Progenitor cell of endocrine pancreas (in vitro differentiated cells): ENCODE measurements at regions not wholly inside any gene's neighbourhood (a gene's known extent, or its start where the extent isn't known, plus 50 kb on each side); places are given as distances from the start of the nearest gene placed in this dataset.
A peak's percentile ranks its signal among the peaks of the same experiment; 100 is the strongest.

Experiments
- DNase-seq: peaks from one replicate; pipeline ENCODE4 v3.0.0; 2021; ENCODE audit warnings: low spot score; ENCODE audit not compliant: unreplicated experiment
- H3K27ac Mint-ChIP-seq: 2 replicates; pipeline ENCODE4 v1.8.0; 2021; ENCODE audit warnings: mild to moderate bottlenecking, moderate library complexity, mixed read lengths
- H3K27me3 Mint-ChIP-seq: 2 replicates; pipeline ENCODE4 v1.8.0; 2021; ENCODE audit warnings: mixed read lengths
- H3K36me3 Mint-ChIP-seq: 2 replicates; pipeline ENCODE4 v1.8.0; 2022; ENCODE audit warnings: mixed read lengths; ENCODE audit not compliant: insufficient read depth
- H3K4me1 Mint-ChIP-seq: 2 replicates; pipeline ENCODE4 v1.8.0; 2021; ENCODE audit warnings: low read depth, mixed read lengths
- H3K4me3 Mint-ChIP-seq: 2 replicates; pipeline ENCODE4 v1.8.0; 2021; ENCODE audit warnings: low read depth, mild to moderate bottlenecking, moderate library complexity, mixed read lengths
- H3K9me3 Mint-ChIP-seq: 2 replicates; pipeline ENCODE4 v1.8.0; 2021; ENCODE audit warnings: low read depth, mixed read lengths
- CTCF ChIP-seq: fragments of 200-600 bp; sonication (generic); IDR thresholded peaks from one replicate; pipeline ENCODE4 v1.5.0; 2021; ENCODE audit warnings: antibody characterized with exemption, mild to moderate bottlenecking; ENCODE audit not compliant: unreplicated experiment

- H3K27ac Mint-ChIP-seq: no peak overlapping the region
- H3K27me3 Mint-ChIP-seq: peaks cover 11% of the 10 kb centered on the region
- peaks cover 17% of the 10 kb centered on the region for H3K4me1 Mint-ChIP-seq
- H3K36me3 Mint-ChIP-seq: no peaks in the 10 kb centered on the region
- peaks cover 6% of the 10 kb centered on the region for H3K9me3 Mint-ChIP-seq
- TF ChIP-seq CTCF: no peak
- no peak for DNase-seq
- H3K4me3 Mint-ChIP-seq: no peak overlapping the region
These were observed 74.7 kb upstream of the ITPRID1 start for GRCh38 chr7:31439165-31439564.

DNA sequence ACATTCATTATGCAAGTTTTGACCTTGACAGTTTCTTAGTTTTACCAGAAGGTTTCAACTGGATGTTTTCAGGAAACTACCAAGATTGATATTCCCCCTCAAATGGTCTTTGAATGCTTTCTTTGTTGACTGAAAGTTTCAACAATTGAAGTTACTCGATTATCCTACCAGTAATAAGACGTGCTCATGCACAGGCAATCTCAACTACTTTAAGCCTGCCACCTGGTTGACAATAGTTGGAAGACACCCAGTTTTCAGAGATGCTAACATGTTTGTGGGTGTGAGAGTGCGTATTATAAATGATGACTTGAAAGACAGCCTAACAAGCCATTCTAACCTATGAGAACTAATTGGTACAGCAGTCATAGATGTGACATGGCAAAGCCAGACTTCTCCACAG, 73.4 kb upstream of the ITPRID1 start:
- no peak overlapping the region for H3K27ac Mint-ChIP-seq
- DNase-seq: no peak
- peaks cover 8% of the 10 kb centered on the region for H3K27me3 Mint-ChIP-seq
- TF ChIP-seq CTCF: no peak
- H3K4me3 Mint-ChIP-seq: no peak overlapping the region
- H3K4me1 Mint-ChIP-seq: peaks cover 17% of the 10 kb centered on the region
- no peaks in the 10 kb centered on the region for H3K36me3 Mint-ChIP-seq
- peaks cover 2% of the 10 kb centered on the region for H3K9me3 Mint-ChIP-seq

GRCh38 chr7:31442626-31443025, 71.3 kb upstream of the ITPRID1 start:
- DNase-seq: no peak
- no peaks in the 10 kb centered on the region for H3K36me3 Mint-ChIP-seq
- peaks cover 6% of the 10 kb centered on the region for H3K27me3 Mint-ChIP-seq
- no peaks in the 10 kb centered on the region for H3K9me3 Mint-ChIP-seq
- TF ChIP-seq CTCF: no peak
- H3K4me1 Mint-ChIP-seq: peaks cover 28% of the 10 kb centered on the region
- H3K4me3 Mint-ChIP-seq: no peak overlapping the region
- no peak overlapping the region for H3K27ac Mint-ChIP-seq

- H3K4me1 Mint-ChIP-seq: peaks cover 28% of the 10 kb centered on the region
- peaks cover 3% of the 10 kb centered on the region for H3K27me3 Mint-ChIP-seq
- TF ChIP-seq CTCF: peak; percentile 90
- no peaks in the 10 kb centered on the region for H3K36me3 Mint-ChIP-seq
- DNase-seq: no peak
- H3K27ac Mint-ChIP-seq: no peak overlapping the region
- no peak overlapping the region for H3K4me3 Mint-ChIP-seq
- no peaks in the 10 kb centered on the region for H3K9me3 Mint-ChIP-seq
These were observed 70.4 kb upstream of the ITPRID1 start for GRCh38 chr7:31443457-31443856.

GRCh38 chr7:31444196-31444595, 69.7 kb upstream of the ITPRID1 start:
- DNase-seq: no peak
- no peak overlapping the region for H3K27ac Mint-ChIP-seq
- no peak overlapping the region for H3K4me3 Mint-ChIP-seq
- H3K9me3 Mint-ChIP-seq: no peaks in the 10 kb centered on the region
- H3K27me3 Mint-ChIP-seq: peaks cover 2% of the 10 kb centered on the region
- H3K36me3 Mint-ChIP-seq: no peaks in the 10 kb centered on the region
- H3K4me1 Mint-ChIP-seq: peaks cover 29% of the 10 kb centered on the region
- no peak for TF ChIP-seq CTCF
